HG03439 (cell line): ENCODE measurements at regions not wholly inside any gene's neighbourhood (a gene's known extent, or its start where the extent isn't known, plus 50 kb on each side); places are given as distances from the start of the nearest gene placed in this dataset.
"Not testable (repeated sequence)": the region's sequence is repeated elsewhere in the genome, so short reads cannot be mapped to it uniquely, and the experiment has no call there.

Source experiments
- ATAC-seq: cut with Tn5 transposase; IDR thresholded peaks from one replicate; pipeline ENCODE4 v1.9.1; 2021; ENCODE audit warnings: mild to moderate bottlenecking, moderate library complexity; ENCODE audit not compliant: unreplicated experiment

GRCh38 chr14:37784827-37785223 is 189.4 kb downstream of the TTC6 start:
- not testable (repeated sequence) for ATAC-seq

GRCh38 chr14:37785298-37785697 is 189.9 kb downstream of the TTC6 start:
- ATAC-seq: not testable (repeated sequence)

- ATAC-seq: not testable (repeated sequence)
These were observed 190.7 kb downstream of the TTC6 start for GRCh38 chr14:37786114-37786625.

GRCh38 chr14:37787879-37788494 is 192.6 kb downstream of the TTC6 start:
- ATAC-seq: no peak

- ATAC-seq: no peak
These were observed 196.1 kb downstream of the TTC6 start for GRCh38 chr14:37791384-37792036.

- no peak for ATAC-seq
These were observed 196.7 kb downstream of the TTC6 start for GRCh38 chr14:37792124-37792523.

- no peak for ATAC-seq
These were observed 201.4 kb downstream of the TTC6 start for GRCh38 chr14:37796703-37797416.

- ATAC-seq: no peak
These were observed 202.2 kb downstream of the TTC6 start for GRCh38 chr14:37797675-37798074.

- no peak for ATAC-seq
These were observed 212.3 kb downstream of the TTC6 start for GRCh38 chr14:37807722-37808121.

- no peak for ATAC-seq
These were observed 214.8 kb downstream of the TTC6 start for GRCh38 chr14:37810094-37810801.

- ATAC-seq: no peak
These were observed 218.3 kb downstream of the TTC6 start for GRCh38 chr14:37813732-37814131.

GRCh38 chr14:37816135-37816534 is 220.7 kb downstream of the TTC6 start:
- ATAC-seq: no peak

GRCh38 chr14:37816743-37817295 is 221.4 kb downstream of the TTC6 start:
- no peak for ATAC-seq

GRCh38 chr14:37819155-37820015 is 224.0 kb downstream of the TTC6 start:
- no peak for ATAC-seq

GRCh38 chr14:37820810-37821209 is 225.4 kb downstream of the TTC6 start:
- not testable (repeated sequence) for ATAC-seq

- no peak for ATAC-seq
These were observed 229.7 kb downstream of the TTC6 start for GRCh38 chr14:37824939-37825712.

- ATAC-seq: no peak
These were observed 231.4 kb downstream of the TTC6 start for GRCh38 chr14:37826869-37827268.

GRCh38 chr14:37830271-37830670 is 234.8 kb downstream of the TTC6 start:
- no peak for ATAC-seq

GRCh38 chr14:37834275-37834674 is 238.8 kb downstream of the TTC6 start:
- no peak for ATAC-seq
